ENCODE measurements at regions not wholly inside any gene's neighbourhood (a gene's known extent, or its start where the extent isn't known, plus 50 kb on each side); places are given as distances from the start of the nearest gene placed in this dataset.

DNA sequence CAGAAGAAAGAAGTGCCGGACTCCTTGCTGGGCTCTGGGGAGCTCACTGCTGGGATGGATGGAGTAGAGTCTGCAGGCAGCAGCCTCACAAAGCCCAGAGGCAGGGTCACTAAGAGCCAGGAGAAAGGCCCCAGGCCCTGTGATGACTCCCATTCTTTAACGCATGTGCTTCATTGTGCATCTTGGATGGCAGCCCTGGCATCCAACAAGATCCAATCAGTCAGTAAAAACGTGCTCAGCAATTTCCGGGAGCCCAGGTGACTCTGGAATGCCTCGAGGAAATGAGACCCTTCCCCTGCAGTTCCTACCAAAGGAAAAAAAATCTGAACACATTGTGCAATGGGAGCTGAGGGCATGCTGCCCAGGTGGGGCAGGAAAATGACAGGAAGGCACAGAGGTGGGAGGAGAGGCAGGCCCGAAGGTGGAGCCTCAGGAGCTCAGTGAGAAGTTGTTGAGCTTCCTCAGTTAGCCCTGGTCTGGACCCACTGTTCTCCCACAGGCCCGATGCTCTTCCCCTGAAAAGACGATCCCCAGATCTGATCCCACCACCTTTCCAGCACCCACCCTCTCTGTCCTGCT, 60.7 kb upstream of the TMEM72 start:
- Histone ChIP-seq H3K23ac (ENCODE audit: low read length) (no peak overlapping the region), H3K4me3 (ENCODE audit: low read depth, low read length) (no peak overlapping the region), H2BK5ac (ENCODE audit: low read depth, low read length, poor library complexity) (no peak overlapping the region), H2AK5ac (ENCODE audit: low read length) (no peak overlapping the region), H3K9ac (ENCODE audit: low read length) (no peak overlapping the region), H3K79me2 (ENCODE audit: control insufficient read depth, insufficient read depth, low read length, poor library complexity) (no peaks in the 10 kb centered on the region), H2BK12ac (ENCODE audit: low read length) (no peak overlapping the region), H2BK120ac (ENCODE audit: insufficient read depth, low read length, poor library complexity) (no peak overlapping the region), H3K18ac (ENCODE audit: low read length) (no peak overlapping the region), H3K4ac (ENCODE audit: low read depth, low read length) (no peak overlapping the region), H3K14ac (ENCODE audit: low read length) (no peak overlapping the region), H4K91ac (ENCODE audit: low read depth, low read length) (no peak overlapping the region), H4K8ac (ENCODE audit: low read depth, low read length) (no peak overlapping the region), H3K27me3 (ENCODE audit: insufficient read depth, low read length) (no peaks in the 10 kb centered on the region), H3K36me3 (ENCODE audit: control insufficient read depth in 1 of 2, insufficient read depth in 2 of 2, low read length in 2 of 2) (no peaks in the 10 kb centered on the region), H3K4me2 (ENCODE audit: low read length) (no peak overlapping the region), H3K79me1 (ENCODE audit: low read length) (no peaks in the 10 kb centered on the region), H4K12ac (ENCODE audit: low read depth, low read length) (no peak overlapping the region), H3K9me3 (ENCODE audit: insufficient read depth, low read depth, low read length) (peaks cover 2% of the 10 kb centered on the region), H3K27ac (ENCODE audit: low read depth, low read length) (no peak overlapping the region), H2AFZ (ENCODE audit: insufficient read depth, low read length, poor library complexity) (no peak overlapping the region), H3K4me1 (ENCODE audit: control insufficient read depth in 1 of 2, insufficient read depth in 2 of 2, low read length in 2 of 2) (no peaks in the 10 kb centered on the region)
- DNase-seq: peak in 1 of 2 donors; percentile 2
- WGBS (ENCODE audit: extremely low coverage, insufficient coverage, insufficient read length): no CpG with 5 or more reads among the region's 8 CpGs

DNA sequence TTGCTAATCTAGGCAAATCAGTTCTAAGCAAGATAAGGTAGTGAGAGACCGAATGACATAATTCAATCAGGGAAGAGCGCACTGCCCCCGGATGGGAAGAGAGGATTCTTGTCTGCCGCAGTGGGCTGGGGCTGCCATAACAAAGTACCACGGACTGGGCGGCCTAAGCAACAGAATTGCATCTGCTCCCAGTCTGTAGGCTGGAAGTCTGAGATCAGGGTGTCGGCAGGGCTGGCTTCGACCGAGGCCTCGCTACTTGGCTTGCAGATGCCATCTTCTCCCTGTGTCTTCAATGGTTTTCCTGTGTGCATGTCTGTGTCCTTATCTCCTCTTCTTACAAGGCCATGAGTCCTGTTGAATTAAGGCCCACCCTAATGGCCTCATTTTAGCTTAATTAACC, 59.7 kb upstream of the TMEM72 start:
- WGBS (ENCODE audit: extremely low coverage, insufficient coverage, insufficient read length): no CpG with 5 or more reads among the region's 10 CpGs
- H4K12ac ChIP-seq (ENCODE audit: low read depth, low read length): no peak overlapping the region
- H3K9me3 ChIP-seq (ENCODE audit: insufficient read depth, low read depth, low read length): no peaks in the 10 kb centered on the region
- H3K4me2 ChIP-seq (ENCODE audit: low read length): no peak overlapping the region
- H4K8ac ChIP-seq (ENCODE audit: low read depth, low read length): no peak overlapping the region
- no peaks in the 10 kb centered on the region for H3K36me3 ChIP-seq (ENCODE audit: control insufficient read depth in 1 of 2, insufficient read depth in 2 of 2, low read length in 2 of 2)
- no peaks in the 10 kb centered on the region for H3K27me3 ChIP-seq (ENCODE audit: insufficient read depth, low read length)
- H3K9ac ChIP-seq (ENCODE audit: low read length): no peak overlapping the region
- H3K4me1 ChIP-seq (ENCODE audit: control insufficient read depth in 1 of 2, insufficient read depth in 2 of 2, low read length in 2 of 2): no peaks in the 10 kb centered on the region
- DNase-seq: no peak
- H2AFZ ChIP-seq (ENCODE audit: insufficient read depth, low read length, poor library complexity): no peak overlapping the region
- no peak overlapping the region for H3K27ac ChIP-seq (ENCODE audit: low read depth, low read length)
- H2BK5ac ChIP-seq (ENCODE audit: low read depth, low read length, poor library complexity): no peak overlapping the region
- H3K23ac ChIP-seq (ENCODE audit: low read length): no peak overlapping the region
- H3K4ac ChIP-seq (ENCODE audit: low read depth, low read length): no peak overlapping the region
- no peak overlapping the region for H3K4me3 ChIP-seq (ENCODE audit: low read depth, low read length)
- H3K79me1 ChIP-seq (ENCODE audit: low read length): no peaks in the 10 kb centered on the region
- no peaks in the 10 kb centered on the region for H3K79me2 ChIP-seq (ENCODE audit: control insufficient read depth, insufficient read depth, low read length, poor library complexity)
- no peak overlapping the region for H2BK12ac ChIP-seq (ENCODE audit: low read length)
- H3K14ac ChIP-seq (ENCODE audit: low read length): no peak overlapping the region
- H2BK120ac ChIP-seq (ENCODE audit: insufficient read depth, low read length, poor library complexity): no peak overlapping the region
- no peak overlapping the region for H3K18ac ChIP-seq (ENCODE audit: low read length)
- no peak overlapping the region for H4K91ac ChIP-seq (ENCODE audit: low read depth, low read length)
- H2AK5ac ChIP-seq (ENCODE audit: low read length): no peak overlapping the region

DNA sequence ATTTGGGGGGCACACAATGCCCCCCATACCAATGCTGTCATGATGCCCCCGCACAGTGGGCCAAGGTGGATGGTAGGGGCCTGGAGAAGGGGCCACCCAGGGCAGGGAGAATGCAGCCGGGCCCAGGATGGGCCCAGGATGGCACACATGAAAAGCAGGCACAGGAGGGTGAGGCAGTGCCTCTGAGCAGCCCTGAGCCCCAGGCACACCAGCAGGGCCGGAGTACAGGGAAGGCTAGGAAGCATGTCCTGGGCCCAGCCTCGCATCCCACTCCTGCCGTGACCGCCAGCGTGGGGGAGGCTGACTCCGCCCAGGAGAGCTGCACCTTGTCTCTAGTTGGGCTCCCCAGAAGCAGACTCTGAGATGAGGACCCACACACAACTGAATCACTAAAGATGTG, 59.3 kb upstream of the TMEM72 start:
- Histone ChIP-seq H3K14ac (ENCODE audit: low read length) (no peak overlapping the region), H3K79me2 (ENCODE audit: control insufficient read depth, insufficient read depth, low read length, poor library complexity) (no peaks in the 10 kb centered on the region), H3K4ac (ENCODE audit: low read depth, low read length) (no peak overlapping the region), H3K4me1 (ENCODE audit: control insufficient read depth in 1 of 2, insufficient read depth in 2 of 2, low read length in 2 of 2) (no peaks in the 10 kb centered on the region), H3K4me2 (ENCODE audit: low read length) (no peak overlapping the region), H4K12ac (ENCODE audit: low read depth, low read length) (no peak overlapping the region), H3K23ac (ENCODE audit: low read length) (no peak overlapping the region), H3K36me3 (ENCODE audit: control insufficient read depth in 1 of 2, insufficient read depth in 2 of 2, low read length in 2 of 2) (no peaks in the 10 kb centered on the region), H3K18ac (ENCODE audit: low read length) (no peak overlapping the region), H2BK12ac (ENCODE audit: low read length) (no peak overlapping the region), H4K8ac (ENCODE audit: low read depth, low read length) (no peak overlapping the region), H2BK120ac (ENCODE audit: insufficient read depth, low read length, poor library complexity) (no peak overlapping the region), H3K27ac (ENCODE audit: low read depth, low read length) (no peak overlapping the region), H2BK5ac (ENCODE audit: low read depth, low read length, poor library complexity) (no peak overlapping the region), H3K9me3 (ENCODE audit: insufficient read depth, low read depth, low read length) (no peaks in the 10 kb centered on the region), H3K4me3 (ENCODE audit: low read depth, low read length) (no peak overlapping the region), H3K9ac (ENCODE audit: low read length) (no peak overlapping the region), H3K27me3 (ENCODE audit: insufficient read depth, low read length) (no peaks in the 10 kb centered on the region), H2AK5ac (ENCODE audit: low read length) (no peak overlapping the region), H4K91ac (ENCODE audit: low read depth, low read length) (no peak overlapping the region), H2AFZ (ENCODE audit: insufficient read depth, low read length, poor library complexity) (no peak overlapping the region), H3K79me1 (ENCODE audit: low read length) (no peaks in the 10 kb centered on the region)
- no peak for DNase-seq
- no CpG with 5 or more reads among the region's 8 CpGs for WGBS (ENCODE audit: extremely low coverage, insufficient coverage, insufficient read length)

DNA sequence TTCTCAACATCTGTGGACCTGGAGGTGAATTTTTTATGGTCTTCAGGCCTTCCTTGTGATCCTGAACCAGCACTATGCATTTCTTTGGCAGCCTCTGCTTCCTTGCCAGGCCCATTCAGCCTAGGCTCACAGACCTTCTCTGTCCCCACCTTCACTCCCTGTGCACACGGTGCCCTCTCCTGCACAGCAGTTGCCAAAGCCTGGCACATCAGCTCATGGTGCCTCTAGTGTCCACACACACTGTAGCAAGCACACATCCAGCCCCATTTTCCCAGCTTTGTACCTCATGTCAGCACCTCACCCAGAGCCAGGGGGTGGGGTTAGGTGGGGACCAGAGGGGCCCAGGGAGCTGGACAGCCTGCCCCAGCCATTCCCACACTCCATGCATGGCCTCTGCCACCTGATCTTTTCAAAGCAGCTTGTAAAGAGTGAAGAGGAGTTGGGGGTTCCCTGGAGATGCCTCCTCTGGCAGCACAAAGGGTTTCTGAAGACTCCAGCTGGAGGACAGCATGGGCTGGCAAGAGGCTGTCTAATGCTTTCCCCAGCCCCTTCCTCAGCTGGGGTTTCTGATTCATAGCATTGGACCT, 57.9 kb upstream of the TMEM72 start:
- Histone ChIP-seq H2BK5ac (ENCODE audit: low read depth, low read length, poor library complexity) (no peak overlapping the region), H3K9me3 (ENCODE audit: insufficient read depth, low read depth, low read length) (no peaks in the 10 kb centered on the region), H4K91ac (ENCODE audit: low read depth, low read length) (no peak overlapping the region), H4K12ac (ENCODE audit: low read depth, low read length) (no peak overlapping the region), H2AK5ac (ENCODE audit: low read length) (no peak overlapping the region), H3K27ac (ENCODE audit: low read depth, low read length) (no peak overlapping the region), H2BK120ac (ENCODE audit: insufficient read depth, low read length, poor library complexity) (no peak overlapping the region), H3K79me2 (ENCODE audit: control insufficient read depth, insufficient read depth, low read length, poor library complexity) (no peaks in the 10 kb centered on the region), H3K4me1 (ENCODE audit: control insufficient read depth in 1 of 2, insufficient read depth in 2 of 2, low read length in 2 of 2) (no peaks in the 10 kb centered on the region), H4K8ac (ENCODE audit: low read depth, low read length) (no peak overlapping the region), H3K14ac (ENCODE audit: low read length) (no peak overlapping the region), H3K36me3 (ENCODE audit: control insufficient read depth in 1 of 2, insufficient read depth in 2 of 2, low read length in 2 of 2) (no peaks in the 10 kb centered on the region), H3K27me3 (ENCODE audit: insufficient read depth, low read length) (no peaks in the 10 kb centered on the region), H3K79me1 (ENCODE audit: low read length) (no peaks in the 10 kb centered on the region), H3K18ac (ENCODE audit: low read length) (no peak overlapping the region), H3K4me2 (ENCODE audit: low read length) (no peak overlapping the region), H3K23ac (ENCODE audit: low read length) (no peak overlapping the region), H3K9ac (ENCODE audit: low read length) (no peak overlapping the region), H2BK12ac (ENCODE audit: low read length) (no peak overlapping the region), H3K4me3 (ENCODE audit: low read depth, low read length) (no peak overlapping the region), H2AFZ (ENCODE audit: insufficient read depth, low read length, poor library complexity) (no peak overlapping the region), H3K4ac (ENCODE audit: low read depth, low read length) (no peak overlapping the region)
- DNase-seq: no peak
- WGBS (ENCODE audit: extremely low coverage, insufficient coverage, insufficient read length): no CpG with 5 or more reads among the region's 1 CpG

All from trophoblast cell (in vitro differentiated cells and primary cell).